ENCODE measurements at regions not wholly inside any gene's neighbourhood (a gene's known extent, or its start where the extent isn't known, plus 50 kb on each side); places are given as distances from the start of the nearest gene placed in this dataset.
"Not testable (repeated sequence)": the region's sequence is repeated elsewhere in the genome, so short reads cannot be mapped to it uniquely, and the experiment has no call there.

DNA sequence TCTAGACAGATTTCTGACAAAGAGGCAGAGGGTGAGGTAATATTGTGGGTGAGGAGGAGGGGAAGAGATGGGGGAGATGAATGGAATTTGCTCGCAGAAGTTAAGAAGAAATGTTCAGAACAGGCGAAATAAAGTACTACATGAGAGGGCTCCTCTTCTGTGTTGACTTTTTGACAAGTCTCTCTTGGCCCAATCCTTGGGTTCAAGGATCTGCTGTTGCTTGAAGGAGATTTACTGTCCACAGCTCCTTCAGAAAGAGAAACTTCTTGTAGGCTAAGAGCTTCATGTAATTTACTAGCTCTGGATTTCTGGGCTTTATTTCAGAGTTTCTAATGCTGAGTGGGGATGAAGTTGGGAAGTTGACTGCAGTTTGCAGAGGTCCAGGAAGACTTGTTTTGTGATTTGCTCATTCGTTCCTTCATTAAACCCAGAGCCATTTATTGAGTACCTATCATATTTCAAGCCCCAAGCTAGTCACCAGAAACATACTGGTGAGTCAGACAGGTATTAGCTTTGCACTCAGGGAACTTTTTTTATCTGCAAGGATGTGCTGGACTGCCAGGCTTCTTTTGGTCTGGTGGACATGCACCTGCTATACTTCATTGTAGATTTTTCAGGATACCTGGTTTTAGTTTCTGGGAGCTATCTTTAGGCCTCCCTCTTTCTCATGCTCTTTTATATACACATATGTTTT, 402.9 kb upstream of the CLINT1 start:
- no peak for DNase-seq (ENCODE audit: low spot score)

DNA sequence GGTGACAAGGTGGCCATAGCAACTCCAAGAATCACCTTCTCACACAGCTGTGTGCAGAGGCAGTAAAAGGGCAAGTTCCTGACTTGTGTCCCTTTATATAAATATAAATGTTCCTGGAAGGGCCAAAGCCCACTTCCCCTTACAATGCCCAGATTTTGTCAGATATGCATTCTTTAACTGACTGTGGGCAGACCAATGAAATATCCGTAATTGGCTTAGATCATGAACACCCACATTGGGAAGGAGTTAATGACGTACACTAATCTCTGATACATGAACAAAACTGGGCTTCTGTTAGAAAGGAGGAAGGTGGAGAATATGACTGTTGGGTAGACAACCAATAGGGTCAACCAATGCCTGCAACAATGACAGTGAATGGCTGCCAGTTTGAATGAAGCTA, 397.2 kb upstream of the CLINT1 start:
- no peak for DNase-seq (ENCODE audit: low spot score)

DNA sequence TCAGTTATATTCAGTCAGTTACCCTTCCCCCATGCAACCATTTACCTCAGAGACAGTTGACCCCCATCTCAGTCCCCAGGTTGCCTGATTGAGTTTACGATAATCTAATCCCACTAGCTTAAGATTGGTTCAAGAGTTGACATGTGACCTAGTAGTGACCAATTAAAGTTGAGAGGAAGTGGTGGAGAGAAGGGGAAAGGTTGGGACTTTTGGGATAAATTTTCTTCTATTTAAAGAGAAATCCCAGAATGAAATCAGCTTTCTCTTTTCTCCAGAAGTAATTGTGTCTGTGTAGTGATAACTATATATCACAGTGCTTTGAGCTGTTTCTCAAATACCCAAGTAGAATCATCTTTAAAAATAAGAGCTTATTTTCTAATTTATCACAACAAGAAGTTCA, 396.7 kb upstream of the CLINT1 start:
- no peak for DNase-seq (ENCODE audit: low spot score)

DNA sequence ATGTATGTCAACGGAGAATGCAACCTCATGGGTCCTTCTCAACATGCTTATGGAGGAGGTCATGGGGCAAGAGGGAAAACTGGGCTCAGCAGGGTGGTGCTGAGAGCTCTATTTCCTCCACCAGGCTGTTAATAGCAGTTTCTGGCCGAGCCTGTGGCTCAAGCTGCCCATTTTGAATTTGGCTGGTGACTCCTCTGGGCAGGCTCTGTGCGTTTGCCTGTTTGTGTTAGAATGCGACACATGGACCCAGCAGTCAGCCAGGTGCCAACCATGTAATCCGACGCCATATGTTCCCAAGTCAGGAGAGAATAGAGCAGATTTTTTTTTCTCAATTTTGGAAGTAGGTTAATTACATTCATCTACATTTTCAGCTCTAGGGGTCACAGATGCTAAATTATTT, 387.7 kb upstream of the CLINT1 start:
- no peak for DNase-seq (ENCODE audit: low spot score)

DNA sequence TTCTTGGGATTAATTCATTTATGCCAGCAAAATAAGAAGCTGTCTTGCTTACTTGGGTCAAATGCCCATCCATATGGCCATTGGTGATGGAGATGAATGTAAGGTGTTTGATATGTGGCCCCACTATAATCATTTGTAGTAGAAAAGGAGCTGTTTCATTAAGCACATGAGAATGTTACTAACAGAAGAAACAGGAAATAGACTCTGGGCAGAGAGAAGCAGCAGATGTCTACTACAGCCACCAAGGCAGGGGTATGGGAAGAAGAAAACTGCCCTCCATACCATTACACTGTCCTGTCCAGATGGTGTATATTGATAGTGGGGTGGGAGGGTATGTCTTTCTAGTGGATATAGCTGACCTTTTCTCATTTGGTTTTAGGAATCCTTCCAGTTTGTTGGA, 386.6 kb upstream of the CLINT1 start:
- no peak for DNase-seq (ENCODE audit: low spot score)

DNA sequence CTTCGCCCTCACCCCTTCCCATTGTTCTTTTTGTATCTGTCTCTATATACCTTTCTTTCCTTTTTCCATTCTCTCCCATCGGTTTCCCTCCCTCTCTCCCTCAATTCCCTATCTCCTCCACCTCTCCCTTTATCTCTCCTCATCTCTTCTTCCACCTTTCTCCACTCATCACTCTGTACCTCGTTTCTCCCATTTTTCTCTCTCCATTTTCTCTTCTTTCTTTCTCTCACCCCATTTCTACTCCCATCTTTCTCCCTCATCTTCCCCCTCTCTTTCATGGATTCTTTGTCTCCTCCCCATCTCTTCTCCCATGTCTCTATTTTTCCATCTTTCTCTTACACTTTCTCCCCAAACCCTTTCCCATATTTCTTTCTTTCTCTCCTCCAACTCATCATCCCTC, 385.9 kb upstream of the CLINT1 start:
- DNase-seq (ENCODE audit: low spot score), result no peak

DNA sequence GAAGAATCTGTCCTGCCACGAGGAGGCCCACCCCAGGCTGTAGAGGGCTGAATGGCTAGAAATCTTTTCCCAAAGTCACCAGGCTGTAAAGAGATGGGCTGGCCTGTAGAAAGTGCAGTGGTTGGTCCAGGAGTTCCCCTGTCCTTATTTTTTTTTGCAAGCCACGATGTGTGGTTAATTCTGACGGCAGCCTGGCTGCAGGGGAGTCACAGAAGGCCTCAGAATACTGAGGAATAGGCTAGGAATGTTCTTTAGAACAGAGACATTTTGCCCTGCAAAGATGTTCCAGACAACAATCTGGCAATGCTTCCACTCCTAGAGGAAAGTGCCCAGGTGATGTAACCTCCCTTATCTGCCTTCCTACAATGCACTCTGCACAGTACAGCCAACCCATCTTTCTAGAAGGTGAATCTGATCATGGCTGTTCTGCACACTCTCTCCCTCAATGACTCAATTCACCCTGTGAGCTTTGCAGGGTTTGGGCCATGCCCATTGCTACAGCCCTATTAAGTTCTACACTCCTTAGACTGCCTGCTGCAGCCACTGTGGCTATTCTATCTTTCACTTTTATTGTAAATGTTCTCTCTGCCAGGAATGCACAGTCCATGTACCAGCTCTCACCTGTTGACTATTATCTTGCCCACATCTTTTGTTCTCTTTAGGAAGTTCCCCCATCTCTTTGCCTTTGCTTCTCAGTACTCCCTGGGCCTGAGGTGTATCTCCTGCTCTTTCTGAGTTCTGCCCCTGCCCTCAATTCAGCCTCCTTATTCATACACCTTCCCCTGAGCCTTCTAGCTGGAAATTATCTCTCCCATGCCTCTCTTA, 377.8 kb upstream of the CLINT1 start:
- no peak for DNase-seq (ENCODE audit: low spot score)

DNA sequence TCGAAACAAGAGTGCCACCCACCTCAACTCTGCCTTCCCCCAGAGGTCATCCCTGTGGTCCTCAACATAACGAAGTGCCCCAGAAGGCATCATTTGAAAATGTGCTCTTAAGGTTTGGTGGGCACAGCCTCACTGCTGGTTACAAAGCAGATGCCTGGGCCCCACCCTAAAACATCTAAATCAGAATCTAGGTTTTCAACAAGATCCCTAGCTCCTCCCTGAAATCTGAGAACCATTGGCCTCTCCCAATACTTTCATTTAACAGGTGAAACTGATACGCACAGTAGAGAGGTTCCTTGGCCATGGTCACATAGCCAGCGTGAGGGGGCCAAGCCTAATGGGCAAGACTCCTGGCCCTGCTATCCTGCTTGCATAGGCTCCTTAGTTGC, 376.2 kb upstream of the CLINT1 start:
- no peak for DNase-seq (ENCODE audit: low spot score)

DNA sequence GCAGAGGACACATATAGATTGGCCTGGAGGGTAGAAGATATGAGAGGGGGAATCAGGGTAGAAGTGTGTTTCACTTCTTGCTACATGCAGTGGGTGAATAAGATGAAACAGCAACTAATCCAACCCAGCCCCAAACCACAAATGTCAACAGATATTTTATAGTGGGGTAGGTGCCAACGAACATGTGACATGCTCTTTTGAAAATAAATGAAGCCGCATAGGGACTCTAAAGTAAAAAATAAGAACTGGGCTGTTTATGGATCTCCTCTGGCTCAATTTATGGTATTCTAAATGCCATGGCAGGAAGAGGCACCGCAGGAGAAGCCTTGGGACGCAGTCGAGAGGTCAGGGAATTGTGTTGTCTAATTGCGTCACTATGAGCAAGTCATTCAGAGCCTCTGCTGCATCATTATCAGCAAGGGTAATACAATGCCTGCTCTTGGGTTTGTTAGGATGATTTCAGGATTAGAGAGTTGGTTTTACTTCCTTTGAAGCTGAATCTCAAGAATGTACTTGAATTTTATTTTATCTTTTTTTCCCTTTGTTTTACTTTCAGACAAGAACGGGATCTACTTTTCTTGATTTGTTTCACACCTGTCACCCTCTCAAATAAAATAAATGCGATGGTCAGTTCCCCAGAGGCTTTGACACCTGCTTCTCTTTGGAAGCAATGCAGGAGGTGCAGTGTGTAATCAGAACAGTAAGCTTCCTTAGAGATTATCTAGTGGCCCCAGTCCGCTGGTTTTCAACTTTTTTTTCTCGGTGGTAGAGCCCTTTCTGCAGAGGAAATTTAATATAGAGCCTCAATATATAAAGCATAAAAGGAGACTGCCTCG, 375.6 kb upstream of the CLINT1 start:
- DNase-seq (ENCODE audit: low spot score), result no peak

DNA sequence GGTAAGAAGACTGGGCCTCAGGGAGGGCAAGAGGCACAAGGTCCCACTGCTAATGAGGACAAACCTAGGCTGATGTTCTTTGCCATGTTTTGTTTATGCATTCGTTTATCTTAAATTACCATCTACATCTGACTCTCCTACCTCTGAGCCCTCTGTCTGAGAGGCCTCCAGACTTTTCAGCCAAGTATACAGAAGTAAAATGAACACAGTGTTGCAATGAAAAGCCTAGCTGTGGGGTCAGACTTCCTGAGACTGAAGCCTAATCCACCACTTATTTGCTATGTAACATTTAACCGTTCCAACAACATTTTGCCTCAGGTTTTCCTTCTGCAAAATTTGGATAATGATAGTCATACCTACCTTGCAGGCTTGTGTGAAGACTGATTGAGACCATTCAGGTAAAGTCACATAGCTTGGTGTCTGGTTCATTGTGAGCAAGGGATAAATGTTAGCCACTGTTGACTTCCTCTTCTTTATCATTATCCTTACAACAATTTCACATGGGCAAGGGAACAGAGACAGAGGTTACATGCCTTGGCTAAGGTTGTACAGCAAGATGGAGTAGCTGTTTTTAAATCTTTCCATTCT, 374.9 kb upstream of the CLINT1 start:
- no peak for DNase-seq (ENCODE audit: low spot score)

DNA sequence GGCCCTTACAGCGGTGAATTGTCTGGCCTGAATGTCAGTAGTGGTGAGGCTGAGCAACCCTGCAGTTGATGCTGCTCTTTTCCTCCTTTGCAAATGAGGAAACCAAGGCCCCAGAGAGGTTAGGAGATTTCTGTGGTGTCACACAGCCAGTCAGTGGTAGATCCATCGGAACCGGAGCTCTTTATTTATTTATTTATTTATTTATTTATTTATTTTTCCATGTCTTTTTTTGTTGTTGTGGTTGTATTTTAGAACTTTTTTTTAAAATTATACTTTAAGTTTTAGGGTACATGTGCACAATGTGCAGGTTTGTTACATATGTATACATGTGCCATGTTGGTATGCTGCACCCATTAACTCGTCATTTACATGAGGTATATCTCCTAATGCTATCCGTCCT, 368.4 kb upstream of the CLINT1 start:
- DNase-seq (ENCODE audit: low spot score), result not testable (repeated sequence)

DNA sequence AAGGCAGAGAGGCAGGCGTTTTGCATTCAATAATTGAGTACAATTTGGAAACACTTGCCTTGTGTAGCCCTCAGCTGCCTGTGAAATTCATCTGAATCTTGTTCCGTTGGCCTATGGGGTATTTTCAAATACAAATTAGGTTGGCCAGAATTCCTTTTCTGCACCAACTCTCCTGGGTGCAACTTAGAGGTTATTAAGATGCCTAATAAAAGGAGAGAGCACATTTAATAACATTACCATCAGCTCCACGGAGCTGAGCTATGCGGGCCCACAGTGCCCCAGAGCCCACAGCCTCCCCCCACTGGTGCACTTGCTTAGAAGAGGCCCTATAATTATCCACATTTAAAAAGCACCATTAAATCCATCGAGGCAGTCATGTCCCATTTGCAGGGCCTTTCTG, 367.6 kb upstream of the CLINT1 start:
- no peak for DNase-seq (ENCODE audit: low spot score)

DNA sequence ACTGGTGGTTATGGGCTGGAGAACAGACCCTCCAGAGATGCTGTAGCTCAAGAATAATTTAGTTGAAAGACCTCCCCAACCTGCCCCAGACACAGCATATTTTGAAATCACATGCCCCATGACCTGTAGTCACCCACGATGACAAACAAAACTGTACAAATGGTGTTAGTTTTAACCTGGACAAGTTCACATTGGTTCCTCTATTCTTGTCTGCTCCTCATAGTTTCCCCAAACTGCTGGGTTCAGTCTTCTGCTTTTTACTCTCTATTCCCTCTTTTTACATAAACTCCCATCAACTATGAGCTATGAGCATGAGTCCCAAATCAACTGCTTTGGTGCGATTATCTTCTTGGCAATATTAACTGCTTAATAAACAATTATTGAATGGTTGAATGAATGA, 365.3 kb upstream of the CLINT1 start:
- DNase-seq (ENCODE audit: low spot score), result no peak

DNA sequence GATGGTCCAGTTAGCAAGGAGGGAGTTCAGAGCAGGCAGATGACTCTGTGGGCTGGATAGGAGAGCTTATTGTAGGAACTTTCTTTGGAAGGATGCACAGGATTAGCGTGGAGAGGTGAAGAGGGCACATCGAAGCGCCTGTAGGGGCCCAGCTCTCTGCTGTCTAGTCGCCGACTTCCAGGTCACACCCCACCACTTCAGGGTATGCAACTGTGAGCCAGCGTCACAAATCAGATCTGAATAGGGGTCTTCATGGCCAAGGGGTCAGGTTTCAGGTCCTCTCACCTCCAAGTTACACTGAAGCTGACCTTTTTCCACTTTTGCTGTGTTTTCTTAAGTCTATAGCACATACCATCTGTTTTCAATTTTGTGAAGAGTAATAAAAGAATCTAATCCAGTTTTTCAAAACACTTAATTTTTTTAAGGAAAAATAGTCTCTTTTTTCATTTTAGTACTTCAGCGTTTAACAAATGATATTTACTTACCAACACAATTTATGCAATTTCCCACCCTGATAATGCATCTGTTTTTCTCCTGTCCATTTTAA, 364.2 kb upstream of the CLINT1 start:
- no peak for DNase-seq (ENCODE audit: low spot score)

DNA sequence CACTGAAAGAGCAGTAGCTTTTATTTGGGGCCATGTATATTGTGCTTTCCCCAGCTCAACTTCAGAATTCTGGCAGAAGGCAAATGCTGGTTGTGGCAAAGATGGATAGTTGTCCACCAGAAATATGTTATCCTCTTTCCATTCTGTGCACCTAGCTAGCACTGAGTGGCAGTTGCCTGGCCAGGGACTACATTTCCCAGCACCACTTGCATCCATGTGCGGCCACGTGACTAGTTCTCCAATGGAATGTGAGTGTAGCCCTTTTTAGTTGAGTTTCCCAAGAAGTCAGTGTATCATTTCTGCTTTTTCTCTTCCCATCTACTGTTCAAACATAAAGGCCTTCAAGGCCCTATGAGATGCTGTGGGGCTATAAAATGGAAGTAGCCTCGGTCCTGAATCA, 354.0 kb upstream of the CLINT1 start:
- DNase-seq (ENCODE audit: low spot score), result no peak

DNA sequence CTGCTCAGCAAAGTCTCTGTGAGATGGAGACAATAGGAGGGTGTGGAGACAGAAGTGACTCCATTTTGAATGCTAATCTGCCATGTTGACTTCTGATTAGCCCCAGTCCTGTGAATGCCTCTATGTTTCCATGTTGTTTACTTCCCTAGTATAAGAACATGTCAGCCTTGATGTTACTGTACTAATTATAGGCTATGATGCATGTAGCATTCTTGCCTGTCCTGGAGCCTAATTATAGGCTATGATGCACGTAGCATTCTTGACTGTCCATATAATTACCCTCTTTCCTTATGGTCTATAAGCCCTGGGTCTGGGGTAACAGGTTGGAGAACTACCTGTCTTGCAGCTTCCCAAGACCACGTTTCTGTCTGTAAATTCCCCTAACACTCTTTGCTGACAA, 353.3 kb upstream of the CLINT1 start:
- no peak for DNase-seq (ENCODE audit: low spot score)

DNA sequence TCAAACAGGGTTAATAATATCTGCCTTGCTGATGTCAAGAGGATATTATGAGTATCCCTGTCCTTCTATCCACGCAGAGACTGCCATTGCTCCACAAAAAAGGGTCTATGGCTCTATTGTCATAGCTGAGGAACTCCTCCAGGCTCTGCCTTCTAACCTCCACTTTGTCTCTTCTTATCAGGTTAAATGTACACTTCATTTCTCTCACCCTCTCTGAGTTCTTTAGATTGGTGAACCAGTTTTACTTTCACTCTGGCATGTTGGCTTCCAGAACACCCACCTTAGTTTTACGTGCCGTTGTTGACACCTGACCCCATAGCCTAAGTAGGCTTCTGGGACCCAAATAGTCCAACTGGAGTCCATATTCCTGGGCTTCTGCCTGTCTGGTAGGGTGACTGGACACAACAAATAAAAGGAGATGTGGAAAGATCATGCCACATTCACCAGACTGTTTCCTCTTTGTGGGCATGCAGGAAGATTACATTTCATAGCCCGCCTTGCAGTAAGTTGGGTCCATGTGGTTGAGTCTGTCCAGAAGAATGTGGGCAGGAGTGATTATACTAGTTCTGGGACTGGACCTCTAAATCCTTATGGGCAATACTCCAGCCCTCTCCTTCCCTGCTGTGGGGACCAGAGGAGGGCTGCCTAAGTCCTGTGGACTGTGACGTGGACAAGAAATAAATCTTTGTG, 350.4 kb upstream of the CLINT1 start:
- DNase-seq (ENCODE audit: low spot score), result no peak

DNA sequence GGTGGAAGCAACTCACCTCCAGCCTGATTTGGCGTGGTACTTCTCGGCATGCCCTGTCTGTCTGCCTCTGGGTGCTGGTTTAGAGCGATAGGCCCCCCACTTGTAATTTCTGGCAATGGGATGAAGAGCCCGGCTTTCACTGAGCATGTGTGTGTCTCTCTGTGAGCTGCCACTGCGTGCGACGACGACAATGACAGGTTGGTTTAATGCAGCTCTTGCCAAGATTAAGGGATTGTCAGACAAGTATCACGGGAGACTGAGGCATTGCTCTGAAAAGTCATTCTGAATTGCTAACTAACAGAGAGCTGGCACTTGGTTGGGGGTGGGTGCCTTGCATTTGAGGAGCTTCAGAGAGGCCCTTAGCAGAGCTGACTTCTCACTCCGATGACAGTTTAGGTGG, 348.8 kb upstream of the CLINT1 start:
- DNase-seq (ENCODE audit: low spot score), result no peak

DNA sequence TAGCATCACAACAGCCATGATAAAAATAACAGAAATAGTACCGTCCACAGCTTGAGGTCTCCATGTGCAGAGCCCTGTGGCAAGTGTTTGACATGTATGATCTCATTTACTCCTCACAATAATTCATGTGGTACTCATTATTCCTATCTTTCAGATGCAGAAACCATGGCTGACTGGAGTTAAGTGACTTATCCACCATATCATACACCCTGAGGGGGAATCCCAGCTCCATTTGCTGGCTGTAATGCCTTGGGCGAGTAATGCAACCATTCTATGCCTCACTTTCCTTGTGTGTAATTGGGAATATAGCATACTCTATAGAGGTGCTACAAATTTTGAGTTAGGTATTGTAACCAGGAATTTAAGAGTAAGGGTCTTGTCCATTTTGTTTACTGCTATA, 347.0 kb upstream of the CLINT1 start:
- DNase-seq (ENCODE audit: low spot score), result no peak

DNA sequence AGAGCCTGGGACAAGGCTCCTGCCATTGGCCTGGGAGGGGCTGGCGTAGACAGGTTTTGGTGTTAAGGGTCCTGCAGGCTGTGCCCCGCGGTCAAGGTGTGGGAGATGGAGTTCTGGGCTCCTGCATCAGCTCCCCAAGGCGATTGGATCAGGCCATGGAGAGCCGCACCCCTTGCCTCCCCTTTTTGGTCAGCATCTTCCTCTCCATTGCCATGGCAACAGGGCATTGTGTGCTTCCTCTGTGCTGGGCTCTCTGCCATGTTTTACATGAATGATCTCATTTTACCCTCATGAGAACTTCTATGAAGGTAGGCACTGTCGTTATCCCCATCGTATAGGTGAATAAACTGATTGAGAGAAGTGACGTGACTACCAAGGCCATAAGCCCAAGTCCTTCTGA, 344.3 kb upstream of the CLINT1 start:
- no peak for DNase-seq (ENCODE audit: low spot score)

DNA sequence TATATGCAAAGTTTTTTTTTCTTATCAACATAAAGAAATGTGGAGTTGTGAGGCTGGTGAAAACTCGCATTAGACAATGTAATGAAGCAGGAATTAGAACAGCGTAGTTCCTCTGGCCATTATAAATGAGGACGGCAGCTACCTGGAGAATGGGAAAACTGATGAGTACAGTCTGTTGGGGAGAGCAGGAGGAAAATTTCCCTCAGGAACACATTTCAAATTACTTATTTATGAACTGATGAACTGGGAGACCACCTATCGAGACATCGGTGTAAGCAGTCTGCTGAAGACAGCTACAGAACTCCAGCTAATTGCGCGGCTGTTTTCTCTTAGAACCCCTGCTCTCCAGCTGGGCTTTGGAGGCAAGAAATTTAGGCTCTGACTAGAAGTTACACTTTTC, 343.9 kb upstream of the CLINT1 start:
- DNase-seq (ENCODE audit: low spot score), result no peak

DNA sequence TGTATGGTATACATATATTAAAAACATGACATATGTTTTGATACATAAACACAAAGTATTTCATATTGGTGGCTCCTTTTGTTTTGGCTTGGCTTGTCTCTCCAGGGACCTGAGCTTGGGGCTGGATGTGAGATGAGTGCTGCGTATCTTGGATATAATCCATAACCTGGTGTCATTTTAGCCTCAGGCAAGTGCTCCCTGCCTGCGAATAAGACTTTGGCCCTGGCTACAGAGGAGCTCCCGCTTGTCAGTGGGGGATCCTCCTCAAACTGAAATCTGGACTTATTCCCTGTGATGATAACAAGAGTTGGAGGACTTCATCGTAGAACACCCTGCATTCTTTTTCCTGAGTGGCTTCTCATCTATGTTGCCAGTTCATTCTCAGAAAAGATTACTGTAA, 341.7 kb upstream of the CLINT1 start:
- no peak for DNase-seq (ENCODE audit: low spot score)
